ENCODE measurements at regions not wholly inside any gene's neighbourhood (a gene's known extent, or its start where the extent isn't known, plus 50 kb on each side); places are given as distances from the start of the nearest gene placed in this dataset.

- Histone ChIP-seq H3K79me2 (replicated peaks; ENCODE audit: insufficient read depth, low read length) (no peaks in the 10 kb centered on the region), H3K9me3 (ENCODE audit: low read length) (no peaks in the 10 kb centered on the region), H3K4me2 (ENCODE audit: low read length) (no peak overlapping the region), H3K27me3 (ENCODE audit: insufficient read depth, low read depth, low read length) (no peaks in the 10 kb centered on the region), H3K9me2 (ENCODE audit: insufficient read depth, low read length) (no peaks in the 10 kb centered on the region), H3K36me3 (ENCODE audit: insufficient read depth, low read length) (no peaks in the 10 kb centered on the region), H4K20me1 (ENCODE audit: insufficient read depth) (no peaks in the 10 kb centered on the region), H2AFZ (ENCODE audit: low read depth, low read length) (no peak overlapping the region), H3K9ac (ENCODE audit: low read length) (no peak overlapping the region), H3K4me3 (ENCODE audit: low read length) (no peak overlapping the region), H3F3A (ENCODE audit: insufficient read depth, low read length, poor library complexity, severe bottlenecking) (no peaks in the 10 kb centered on the region), H3K27ac (ENCODE audit: low read length) (no peak overlapping the region)
- TF ChIP-seq POLR2AphosphoS5 (IDR thresholded peaks at IDR 0.05): no peak
- no peak for TF ChIP-seq TAF1 (IDR thresholded peaks at IDR 0.05; ENCODE audit: low read depth)
- TF ChIP-seq EZH2 (IDR thresholded peaks at IDR 0.05; ENCODE audit: borderline replicate concordance, insufficient read depth, low read length, poor library complexity, severe bottlenecking): no peak
- no peak for TF ChIP-seq EP300 (conservative IDR thresholded peaks at IDR 0.05; ENCODE audit: poor library complexity, severe bottlenecking)
- TF ChIP-seq, protein P1, sequence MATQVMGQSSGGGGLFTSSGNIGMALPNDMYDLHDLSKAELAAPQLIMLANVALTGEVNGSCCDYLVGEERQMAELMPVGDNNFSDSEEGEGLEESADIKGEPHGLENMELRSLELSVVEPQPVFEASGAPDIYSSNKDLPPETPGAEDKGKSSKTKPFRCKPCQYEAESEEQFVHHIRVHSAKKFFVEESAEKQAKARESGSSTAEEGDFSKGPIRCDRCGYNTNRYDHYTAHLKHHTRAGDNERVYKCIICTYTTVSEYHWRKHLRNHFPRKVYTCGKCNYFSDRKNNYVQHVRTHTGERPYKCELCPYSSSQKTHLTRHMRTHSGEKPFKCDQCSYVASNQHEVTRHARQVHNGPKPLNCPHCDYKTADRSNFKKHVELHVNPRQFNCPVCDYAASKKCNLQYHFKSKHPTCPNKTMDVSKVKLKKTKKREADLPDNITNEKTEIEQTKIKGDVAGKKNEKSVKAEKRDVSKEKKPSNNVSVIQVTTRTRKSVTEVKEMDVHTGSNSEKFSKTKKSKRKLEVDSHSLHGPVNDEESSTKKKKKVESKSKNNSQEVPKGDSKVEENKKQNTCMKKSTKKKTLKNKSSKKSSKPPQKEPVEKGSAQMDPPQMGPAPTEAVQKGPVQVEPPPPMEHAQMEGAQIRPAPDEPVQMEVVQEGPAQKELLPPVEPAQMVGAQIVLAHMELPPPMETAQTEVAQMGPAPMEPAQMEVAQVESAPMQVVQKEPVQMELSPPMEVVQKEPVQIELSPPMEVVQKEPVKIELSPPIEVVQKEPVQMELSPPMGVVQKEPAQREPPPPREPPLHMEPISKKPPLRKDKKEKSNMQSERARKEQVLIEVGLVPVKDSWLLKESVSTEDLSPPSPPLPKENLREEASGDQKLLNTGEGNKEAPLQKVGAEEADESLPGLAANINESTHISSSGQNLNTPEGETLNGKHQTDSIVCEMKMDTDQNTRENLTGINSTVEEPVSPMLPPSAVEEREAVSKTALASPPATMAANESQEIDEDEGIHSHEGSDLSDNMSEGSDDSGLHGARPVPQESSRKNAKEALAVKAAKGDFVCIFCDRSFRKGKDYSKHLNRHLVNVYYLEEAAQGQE (IDR thresholded peaks at IDR 0.05; ENCODE audit: borderline replicate concordance): no peak
- TF ChIP-seq MXI1 (conservative IDR thresholded peaks at IDR 0.05; ENCODE audit: poor library complexity, severe bottlenecking): no peak
- TF ChIP-seq RAD21 (conservative IDR thresholded peaks at IDR 0.05): no peak
- no peak for TF ChIP-seq SMC3 (conservative IDR thresholded peaks at IDR 0.05; ENCODE audit: poor library complexity)
- no peak for TF ChIP-seq CTCF (IDR thresholded peaks at IDR 0.05; ENCODE audit: poor library complexity, severe bottlenecking)
Measured at GRCh38 chr12:115710104-115710564, 567.4 kb downstream of the MED13L start.

- Histone ChIP-seq H3K9ac (ENCODE audit: low read length) (no peak overlapping the region), H2AFZ (ENCODE audit: low read depth, low read length) (no peak overlapping the region), H3K79me2 (replicated peaks; ENCODE audit: insufficient read depth, low read length) (no peaks in the 10 kb centered on the region), H3K27ac (ENCODE audit: low read length) (no peak overlapping the region), H3K27me3 (ENCODE audit: insufficient read depth, low read depth, low read length) (no peaks in the 10 kb centered on the region), H3K36me3 (ENCODE audit: insufficient read depth, low read length) (no peaks in the 10 kb centered on the region), H3F3A (ENCODE audit: insufficient read depth, low read length, poor library complexity, severe bottlenecking) (no peaks in the 10 kb centered on the region), H3K9me3 (ENCODE audit: low read length) (no peaks in the 10 kb centered on the region), H4K20me1 (ENCODE audit: insufficient read depth) (no peaks in the 10 kb centered on the region), H3K4me2 (ENCODE audit: low read length) (no peak overlapping the region), H3K9me2 (ENCODE audit: insufficient read depth, low read length) (no peaks in the 10 kb centered on the region), H3K4me3 (ENCODE audit: low read length) (no peak overlapping the region)
- TF ChIP-seq EP300 (conservative IDR thresholded peaks at IDR 0.05; ENCODE audit: poor library complexity, severe bottlenecking) (no peak), EZH2 (IDR thresholded peaks at IDR 0.05; ENCODE audit: borderline replicate concordance, insufficient read depth, low read length, poor library complexity, severe bottlenecking) (no peak), CTCF (IDR thresholded peaks at IDR 0.05; ENCODE audit: poor library complexity, severe bottlenecking) (no peak), RAD21 (conservative IDR thresholded peaks at IDR 0.05) (no peak), SMC3 (conservative IDR thresholded peaks at IDR 0.05; ENCODE audit: poor library complexity) (no peak), TAF1 (IDR thresholded peaks at IDR 0.05; ENCODE audit: low read depth) (no peak), MXI1 (conservative IDR thresholded peaks at IDR 0.05; ENCODE audit: poor library complexity, severe bottlenecking) (no peak), POLR2AphosphoS5 (IDR thresholded peaks at IDR 0.05) (no peak)
- TF ChIP-seq, protein P1 (IDR thresholded peaks at IDR 0.05; ENCODE audit: borderline replicate concordance): no peak
Measured at GRCh38 chr12:115709540-115710011, 567.9 kb downstream of the MED13L start.
